Naive thymus-derived CD8-positive, alpha-beta T cell (primary cell): ENCODE measurements at regions not wholly inside any gene's neighbourhood (a gene's known extent, or its start where the extent isn't known, plus 50 kb on each side); places are given as distances from the start of the nearest gene placed in this dataset.

Experiments used
- ATAC-seq, 2 donors: fragments of 150-1000 bp; cut with Tn5 transposase in 1 of 2; sonication (Bioruptor Pico), chemical (Tn5 transposase) in 1 of 2; 1 replicate in 1 of 2; 2 replicates in 1 of 2; pipeline ENCODE4 v1.10.0; 2021; ENCODE audit warnings: mild to moderate bottlenecking in 2 of 2, moderate library complexity in 2 of 2
- POLR2A ChIA-PET: fragments of 350-600 bp; sonication (Branson Sonifier 250); formaldehyde crosslinking; loops from one replicate; lab custom pipeline; 2021; ENCODE audit warnings: antibody characterized with exemption; lab: Charles Lee
- DNase-seq, 10 donors: peaks; one replicate each; pipeline versions ENCODE4 v3.0.0 to v3.0.0-alpha.2; 2020 to 2022
- H3K27ac Mint-ChIP-seq, 10 donors: one replicate each; pipeline ENCODE4 v1.8.0; 2020 to 2022; ENCODE audit warnings: mild to moderate bottlenecking in 10 of 10, mixed read lengths in 10 of 10, moderate library complexity in 4 of 10, inconsistent platforms in 1 of 10
- H3K27me3 Mint-ChIP-seq, 5 donors: one replicate each; pipeline ENCODE4 v1.8.0; 2021 to 2022; ENCODE audit warnings: mixed read lengths in 5 of 5
- H3K36me3 Mint-ChIP-seq, 3 donors: one replicate each; pipeline ENCODE4 v1.8.0; 2020 to 2022; ENCODE audit warnings: mixed read lengths in 3 of 3, mild to moderate bottlenecking in 2 of 3, inconsistent platforms in 1 of 3
- H3K4me1 Mint-ChIP-seq, 4 donors: one replicate each; pipeline ENCODE4 v1.8.0; 2021 to 2022; ENCODE audit warnings: mixed read lengths in 4 of 4
- H3K4me3 Mint-ChIP-seq, 10 donors: one replicate each; pipeline ENCODE4 v1.8.0; 2020 to 2022; ENCODE audit warnings: mild to moderate bottlenecking in 10 of 10, mixed read lengths in 10 of 10, moderate library complexity in 6 of 10, inconsistent platforms in 1 of 10
- H3K9me3 Mint-ChIP-seq, 9 donors: one replicate each; pipeline ENCODE4 v1.8.0; 2020 to 2022; ENCODE audit warnings: mixed read lengths in 9 of 9, mild to moderate bottlenecking in 3 of 9, inconsistent platforms in 1 of 9, moderate library complexity in 1 of 9

- no peak for ATAC-seq
- POLR2A ChIA-PET, result no interaction called here
- no peak overlapping the region for H3K4me3 Mint-ChIP-seq
- no peak overlapping the region for H3K27ac Mint-ChIP-seq
- H3K27me3 Mint-ChIP-seq, result no peaks in the 10 kb centered on the region
- no peaks in the 10 kb centered on the region for H3K4me1 Mint-ChIP-seq
- H3K36me3 Mint-ChIP-seq, result peaks cover 0 to 10% (median 2%) of the 10 kb centered on the region in 3 donors
- peaks cover 8 to 53% (median 23%) of the 10 kb centered on the region in 9 donors for H3K9me3 Mint-ChIP-seq
- DNase-seq, result no peak
These were observed 121.1 kb upstream of the DEPDC1 start for GRCh38 chr1:68617942-68618341.

GRCh38 chr1:68620571-68620970 lies 123.7 kb upstream of the DEPDC1 start:
- H3K4me3 Mint-ChIP-seq, result no peak overlapping the region
- peaks cover 0 to 3% (median 0%) of the 10 kb centered on the region in 5 donors for H3K27me3 Mint-ChIP-seq
- ATAC-seq, result no peak
- POLR2A ChIA-PET, result no interaction called here
- no peak overlapping the region for H3K27ac Mint-ChIP-seq
- H3K4me1 Mint-ChIP-seq, result no peaks in the 10 kb centered on the region
- peaks cover 0 to 15% (median 0%) of the 10 kb centered on the region in 3 donors for H3K36me3 Mint-ChIP-seq
- DNase-seq, result no peak
- peaks cover 8 to 52% (median 19%) of the 10 kb centered on the region in 9 donors for H3K9me3 Mint-ChIP-seq

GRCh38 chr1:68623700-68624099 lies 126.8 kb upstream of the DEPDC1 start:
- no peak overlapping the region for H3K27ac Mint-ChIP-seq

GRCh38 chr1:68624233-68624632 lies 127.4 kb upstream of the DEPDC1 start:
- H3K27ac Mint-ChIP-seq, result no peak overlapping the region
- POLR2A ChIA-PET, result no interaction called here
- H3K4me3 Mint-ChIP-seq, result no peak overlapping the region
- DNase-seq (no peak), ATAC-seq (no peak)
- H3K36me3 Mint-ChIP-seq, result peaks cover 0 to 15% (median 0%) of the 10 kb centered on the region in 3 donors
- H3K9me3 Mint-ChIP-seq, result peaks cover 6 to 38% (median 11%) of the 10 kb centered on the region in 9 donors
- H3K27me3 Mint-ChIP-seq, result peaks cover 0 to 3% (median 0%) of the 10 kb centered on the region in 5 donors
- H3K4me1 Mint-ChIP-seq, result no peaks in the 10 kb centered on the region

More at GRCh38 chr1:68623700-68624099, 126.8 kb upstream of the DEPDC1 start:
- Mint-ChIP-seq H3K27me3 (peaks cover 0 to 3% (median 0%) of the 10 kb centered on the region in 5 donors), H3K4me3 (no peak overlapping the region), H3K4me1 (no peaks in the 10 kb centered on the region), H3K36me3 (peaks cover 0 to 15% (median 0%) of the 10 kb centered on the region in 3 donors), H3K9me3 (peaks cover 6 to 43% (median 15%) of the 10 kb centered on the region in 9 donors)
- DNase-seq, result no peak
- POLR2A ChIA-PET, result no interaction called here
- ATAC-seq, result no peak

GRCh38 chr1:68625624-68626023 lies 128.7 kb upstream of the DEPDC1 start:
- no peak for ATAC-seq
- H3K36me3 Mint-ChIP-seq, result peaks cover 0 to 15% (median 0%) of the 10 kb centered on the region in 3 donors

GRCh38 chr1:68633141-68633919 lies 136.4 kb upstream of the DEPDC1 start:
- Mint-ChIP-seq H3K9me3 (peaks cover 0 to 12% (median 0%) of the 10 kb centered on the region in 9 donors), H3K4me1 (no peaks in the 10 kb centered on the region), H3K4me3 (no peak overlapping the region), H3K27ac (no peak overlapping the region), H3K36me3 (no peaks in the 10 kb centered on the region), H3K27me3 (no peaks in the 10 kb centered on the region)
- DNase-seq (no peak), ATAC-seq (no peak)
- POLR2A ChIA-PET, result no interaction called here

More at GRCh38 chr1:68625624-68626023, 128.7 kb upstream of the DEPDC1 start:
- DNase-seq, result no peak
- peaks cover 2 to 25% (median 12%) of the 10 kb centered on the region in 9 donors for H3K9me3 Mint-ChIP-seq
- H3K27me3 Mint-ChIP-seq, result peaks cover 0 to 3% (median 0%) of the 10 kb centered on the region in 5 donors
- POLR2A ChIA-PET, result no interaction called here
- H3K4me1 Mint-ChIP-seq, result no peaks in the 10 kb centered on the region
- H3K4me3 Mint-ChIP-seq, result no peak overlapping the region
- H3K27ac Mint-ChIP-seq, result no peak overlapping the region

GRCh38 chr1:68644504-68644903 lies 147.6 kb upstream of the DEPDC1 start:
- H3K27me3 Mint-ChIP-seq, result no peaks in the 10 kb centered on the region
- ATAC-seq (no peak), DNase-seq (no peak)
- no peaks in the 10 kb centered on the region for H3K4me1 Mint-ChIP-seq
- POLR2A ChIA-PET, result no interaction called here
- H3K4me3 Mint-ChIP-seq, result no peak overlapping the region
- H3K9me3 Mint-ChIP-seq, result peaks cover 0 to 11% (median 0%) of the 10 kb centered on the region in 9 donors
- no peaks in the 10 kb centered on the region for H3K36me3 Mint-ChIP-seq
- no peak overlapping the region for H3K27ac Mint-ChIP-seq

- Mint-ChIP-seq H3K27me3 (peaks cover 0 to 5% (median 0%) of the 10 kb centered on the region in 5 donors), H3K9me3 (peaks cover 0 to 10% (median 5%) of the 10 kb centered on the region in 9 donors), H3K27ac (no peak overlapping the region), H3K36me3 (no peaks in the 10 kb centered on the region), H3K4me3 (no peak overlapping the region), H3K4me1 (no peaks in the 10 kb centered on the region)
- no peak for DNase-seq
- no peak for ATAC-seq
- POLR2A ChIA-PET, result no interaction called here
These were observed 154.2 kb upstream of the DEPDC1 start for GRCh38 chr1:68651115-68651514.

- DNase-seq (no peak), ATAC-seq (no peak)
- no peak overlapping the region for H3K4me3 Mint-ChIP-seq
- H3K4me1 Mint-ChIP-seq, result no peaks in the 10 kb centered on the region
- POLR2A ChIA-PET, result no interaction called here
- H3K36me3 Mint-ChIP-seq, result no peaks in the 10 kb centered on the region
- peaks cover 1 to 10% (median 5%) of the 10 kb centered on the region in 9 donors for H3K9me3 Mint-ChIP-seq
- no peak overlapping the region for H3K27ac Mint-ChIP-seq
- H3K27me3 Mint-ChIP-seq, result peaks cover 0 to 5% (median 0%) of the 10 kb centered on the region in 5 donors
These were observed 157.0 kb upstream of the DEPDC1 start for GRCh38 chr1:68653882-68654281.

GRCh38 chr1:68673771-68674170 lies 176.9 kb upstream of the DEPDC1 start:
- Mint-ChIP-seq H3K27ac (no peak overlapping the region), H3K36me3 (no peaks in the 10 kb centered on the region), H3K9me3 (peaks cover 0 to 16% (median 10%) of the 10 kb centered on the region in 9 donors), H3K4me3 (no peak overlapping the region), H3K4me1 (no peaks in the 10 kb centered on the region), H3K27me3 (no peaks in the 10 kb centered on the region)
- POLR2A ChIA-PET, result no interaction called here
- DNase-seq, result no peak
- ATAC-seq, result no peak

- Mint-ChIP-seq H3K36me3 (no peaks in the 10 kb centered on the region), H3K4me3 (no peak overlapping the region), H3K27ac (no peak overlapping the region), H3K4me1 (no peaks in the 10 kb centered on the region), H3K9me3 (peaks cover 2 to 26% (median 7%) of the 10 kb centered on the region in 9 donors), H3K27me3 (no peaks in the 10 kb centered on the region)
- no peak for ATAC-seq
- POLR2A ChIA-PET, result no interaction called here
- DNase-seq, result no peak
These were observed 178.5 kb upstream of the DEPDC1 start for GRCh38 chr1:68675336-68675735.

GRCh38 chr1:68677684-68678351 lies 180.9 kb upstream of the DEPDC1 start:
- DNase-seq (no peak), ATAC-seq (no peak)
- Mint-ChIP-seq H3K27ac (no peak overlapping the region), H3K9me3 (peaks cover 2 to 36% (median 9%) of the 10 kb centered on the region in 9 donors), H3K4me3 (no peak overlapping the region), H3K27me3 (no peaks in the 10 kb centered on the region), H3K4me1 (no peaks in the 10 kb centered on the region), H3K36me3 (no peaks in the 10 kb centered on the region)
- POLR2A ChIA-PET, result no interaction called here

GRCh38 chr1:68696221-68696620 lies 199.3 kb upstream of the DEPDC1 start:
- no peak overlapping the region for H3K4me3 Mint-ChIP-seq
- POLR2A ChIA-PET, result no interaction called here
- H3K27me3 Mint-ChIP-seq, result no peaks in the 10 kb centered on the region
- H3K36me3 Mint-ChIP-seq, result no peaks in the 10 kb centered on the region
- H3K9me3 Mint-ChIP-seq, result peaks cover 0 to 22% (median 2%) of the 10 kb centered on the region in 9 donors
- H3K27ac Mint-ChIP-seq, result no peak overlapping the region
- DNase-seq (no peak), ATAC-seq (no peak)
- H3K4me1 Mint-ChIP-seq, result no peaks in the 10 kb centered on the region
